Endodermal cell (in vitro differentiated cells): ENCODE measurements at regions not wholly inside any gene's neighbourhood (a gene's known extent, or its start where the extent isn't known, plus 50 kb on each side); places are given as distances from the start of the nearest gene placed in this dataset.

ENCODE experiments used
- DNase-seq: peaks from one replicate; pipeline ENCODE4 v3.0.0-alpha.2; 2017
- H3K27ac ChIP-seq: 2 replicates; pipeline ENCODE4 v1.5.1; 2013; ENCODE audit warnings: mild to moderate bottlenecking, low read depth, low read length, moderate library complexity
- H3K27me3 ChIP-seq: 2 replicates; pipeline ENCODE4 v1.6.1; 2013; ENCODE audit warnings: mild to moderate bottlenecking, low read length, moderate library complexity; ENCODE audit not compliant: insufficient read depth, control insufficient read depth, poor library complexity, severe bottlenecking
- H3K36me3 ChIP-seq: 2 replicates; pipeline ENCODE4 v1.7.0; 2013; ENCODE audit warnings: mild to moderate bottlenecking, low read length, moderate library complexity; ENCODE audit not compliant: control insufficient read depth, insufficient read depth
- H3K4me1 ChIP-seq: one replicate; pipeline ENCODE4 v1.7.0; 2013; ENCODE audit warnings: low read length; ENCODE audit not compliant: control insufficient read depth, insufficient read depth
- H3K4me3 ChIP-seq: 2 replicates; pipeline ENCODE4 v1.5.1; 2013; ENCODE audit warnings: mild to moderate bottlenecking, low read length, moderate library complexity
- H3K9ac ChIP-seq: 2 replicates; pipeline ENCODE4 v1.6.1; 2013; ENCODE audit warnings: mild to moderate bottlenecking, low read length, moderate library complexity; ENCODE audit not compliant: poor library complexity, severe bottlenecking; ENCODE audit errors: extremely low read depth
- H3K9me3 ChIP-seq: 2 replicates; pipeline ENCODE4 v1.6.1; 2013; ENCODE audit warnings: mild to moderate bottlenecking, low read length, moderate library complexity; ENCODE audit not compliant: control insufficient read depth
- H3K27ac Mint-ChIP-seq: 2 replicates; pipeline ENCODE4 v1.8.0; 2020; ENCODE audit warnings: mixed read lengths
- H3K27me3 Mint-ChIP-seq: 2 replicates; pipeline ENCODE4 v1.8.0; 2021; ENCODE audit warnings: mild to moderate bottlenecking, mixed read lengths; ENCODE audit not compliant: insufficient read depth
- H3K36me3 Mint-ChIP-seq: 2 replicates; pipeline ENCODE4 v1.8.0; 2020; ENCODE audit warnings: low read depth, mixed read lengths
- H3K4me1 Mint-ChIP-seq: 2 replicates; pipeline ENCODE4 v1.8.0; 2020; ENCODE audit warnings: mixed read lengths
- H3K4me3 Mint-ChIP-seq: 2 replicates; pipeline ENCODE4 v1.8.0; 2020; ENCODE audit warnings: mild to moderate bottlenecking, moderate library complexity, mixed read lengths
- H3K9me3 Mint-ChIP-seq: 2 replicates; pipeline ENCODE4 v1.8.0; 2020; ENCODE audit warnings: mild to moderate bottlenecking, mixed read lengths
- WGBS, 2 experiments: methylation state at CpG; one replicate each; pipeline versions ENCODE4 v1.1.5 to v1.1.7; 2013; ENCODE audit warnings: missing lambda C conversion rate in 2 of 2, mixed read lengths in 1 of 2; ENCODE audit not compliant: insufficient coverage in 1 of 2, insufficient read length in 1 of 2; 5-methylcytosine and 5-hydroxymethylcytosine counted together
- TF ChIP-seq, protein P1 (sequence below): fragments of 200-600 bp; sonication (generic); conservative IDR thresholded peaks from 2 replicates; pipeline ENCODE4 v1.5.0; 2021; ENCODE audit warnings: antibody characterized with exemption, mild to moderate bottlenecking

DNA sequence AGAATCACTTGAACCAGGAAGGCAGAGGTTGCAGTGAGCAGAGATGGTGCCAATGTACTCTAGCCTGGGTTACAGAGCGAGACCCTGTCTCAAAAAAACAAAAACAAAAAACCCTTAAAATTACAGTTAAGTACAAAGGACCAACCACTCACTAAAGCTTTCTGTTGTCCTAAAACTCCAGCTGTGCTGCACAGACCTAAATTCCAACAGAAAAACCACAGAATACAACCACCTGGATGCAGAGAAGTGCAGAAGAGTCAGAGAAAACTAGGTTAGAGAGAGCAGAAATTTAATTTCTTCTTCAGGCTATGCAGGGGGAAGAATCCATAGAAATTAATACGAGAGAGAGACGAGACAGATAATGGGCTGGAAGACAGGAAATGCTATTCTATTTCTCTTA lies 376.8 kb upstream of the CXorf51A start:
- Histone ChIP-seq H3K4me1 (no peaks in the 10 kb centered on the region), H3K9me3 (no peaks in the 10 kb centered on the region), H3K27ac (no peak overlapping the region), H3K4me3 (no peak overlapping the region), H3K27me3 (no peaks in the 10 kb centered on the region), H3K9ac (no peak overlapping the region), H3K36me3 (no peaks in the 10 kb centered on the region)
- TF ChIP-seq, protein P1, sequence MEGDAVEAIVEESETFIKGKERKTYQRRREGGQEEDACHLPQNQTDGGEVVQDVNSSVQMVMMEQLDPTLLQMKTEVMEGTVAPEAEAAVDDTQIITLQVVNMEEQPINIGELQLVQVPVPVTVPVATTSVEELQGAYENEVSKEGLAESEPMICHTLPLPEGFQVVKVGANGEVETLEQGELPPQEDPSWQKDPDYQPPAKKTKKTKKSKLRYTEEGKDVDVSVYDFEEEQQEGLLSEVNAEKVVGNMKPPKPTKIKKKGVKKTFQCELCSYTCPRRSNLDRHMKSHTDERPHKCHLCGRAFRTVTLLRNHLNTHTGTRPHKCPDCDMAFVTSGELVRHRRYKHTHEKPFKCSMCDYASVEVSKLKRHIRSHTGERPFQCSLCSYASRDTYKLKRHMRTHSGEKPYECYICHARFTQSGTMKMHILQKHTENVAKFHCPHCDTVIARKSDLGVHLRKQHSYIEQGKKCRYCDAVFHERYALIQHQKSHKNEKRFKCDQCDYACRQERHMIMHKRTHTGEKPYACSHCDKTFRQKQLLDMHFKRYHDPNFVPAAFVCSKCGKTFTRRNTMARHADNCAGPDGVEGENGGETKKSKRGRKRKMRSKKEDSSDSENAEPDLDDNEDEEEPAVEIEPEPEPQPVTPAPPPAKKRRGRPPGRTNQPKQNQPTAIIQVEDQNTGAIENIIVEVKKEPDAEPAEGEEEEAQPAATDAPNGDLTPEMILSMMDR: no peak
- H3K27me3 Mint-ChIP-seq: no peaks in the 10 kb centered on the region
- H3K27ac Mint-ChIP-seq: no peak overlapping the region
- no peaks in the 10 kb centered on the region for H3K36me3 Mint-ChIP-seq
- peaks cover 38% of the 10 kb centered on the region for H3K9me3 Mint-ChIP-seq
- 85% methylated on average over 2 of the region's 3 CpGs; no CpG with 5 or more reads in 1 of the 2 experiments for WGBS, 2 experiments
- H3K4me1 Mint-ChIP-seq: no peaks in the 10 kb centered on the region
- H3K4me3 Mint-ChIP-seq: no peak overlapping the region
- DNase-seq: no peak

DNA sequence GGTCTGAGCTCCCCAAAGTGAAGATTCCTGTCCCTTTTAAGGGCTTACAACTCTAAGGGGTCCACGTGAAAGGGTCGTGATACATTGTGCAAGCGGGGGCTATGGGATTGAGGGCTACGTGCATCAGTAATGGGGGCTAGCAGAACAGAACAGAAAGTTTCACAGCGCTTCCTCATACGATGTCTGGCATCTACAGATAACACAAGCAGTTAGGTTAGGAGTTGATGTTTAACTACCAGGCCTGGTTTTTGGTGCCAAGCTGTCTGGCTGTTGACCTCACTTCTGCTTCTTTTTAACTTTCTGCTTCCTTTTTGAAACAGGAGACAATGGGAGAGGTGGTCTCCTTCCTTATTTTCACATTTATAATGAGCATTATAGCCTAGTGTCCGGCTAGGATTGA lies 368.6 kb upstream of the CXorf51A start:
- Mint-ChIP-seq H3K4me1 (no peaks in the 10 kb centered on the region), H3K4me3 (no peak overlapping the region), H3K27me3 (no peaks in the 10 kb centered on the region), H3K9me3 (peaks cover 52% of the 10 kb centered on the region), H3K27ac (no peak overlapping the region), H3K36me3 (no peaks in the 10 kb centered on the region)
- no peaks in the 10 kb centered on the region for H3K4me1 ChIP-seq
- WGBS, 2 experiments: 96 to 100% methylated on average over 3 to 7 of the region's 7 CpGs
- no peak overlapping the region for H3K27ac ChIP-seq
- DNase-seq: no peak
- H3K27me3 ChIP-seq: no peaks in the 10 kb centered on the region
- TF ChIP-seq, protein P1: no peak
- no peak overlapping the region for H3K9ac ChIP-seq
- H3K36me3 ChIP-seq: no peaks in the 10 kb centered on the region
- H3K9me3 ChIP-seq: no peaks in the 10 kb centered on the region
- no peak overlapping the region for H3K4me3 ChIP-seq

DNA sequence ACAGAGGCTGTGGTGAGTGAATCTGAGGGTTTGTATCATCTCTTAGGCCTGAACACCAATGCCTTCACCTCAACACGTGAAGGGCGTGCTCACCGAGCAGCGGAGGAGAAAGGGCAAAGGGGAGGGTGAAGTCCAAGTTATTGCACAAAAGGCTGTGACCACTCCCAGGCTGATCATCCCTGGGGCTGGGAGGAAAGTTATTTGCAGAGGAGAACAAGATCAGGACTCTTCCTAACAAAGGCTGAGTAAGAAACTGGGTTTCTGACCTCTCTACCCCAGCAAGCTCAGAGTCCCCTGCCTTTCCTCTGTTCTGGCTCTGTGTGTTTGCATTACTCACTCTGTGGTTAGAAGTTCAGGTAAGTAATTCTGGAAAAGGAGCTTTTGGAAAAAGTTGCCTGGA lies 366.3 kb upstream of the CXorf51A start:
- Histone ChIP-seq H3K9me3 (no peaks in the 10 kb centered on the region), H3K27ac (no peak overlapping the region), H3K27me3 (no peaks in the 10 kb centered on the region), H3K9ac (no peak overlapping the region), H3K36me3 (no peaks in the 10 kb centered on the region), H3K4me3 (no peak overlapping the region), H3K4me1 (no peaks in the 10 kb centered on the region)
- H3K4me1 Mint-ChIP-seq: no peaks in the 10 kb centered on the region
- WGBS, 2 experiments: 95% methylated on average over 4 of the region's 4 CpGs; no CpG with 5 or more reads in 1 of the 2 experiments
- no peak overlapping the region for H3K4me3 Mint-ChIP-seq
- no peaks in the 10 kb centered on the region for H3K27me3 Mint-ChIP-seq
- no peak for DNase-seq
- no peaks in the 10 kb centered on the region for H3K36me3 Mint-ChIP-seq
- peaks cover 61% of the 10 kb centered on the region for H3K9me3 Mint-ChIP-seq
- H3K27ac Mint-ChIP-seq: no peak overlapping the region
- TF ChIP-seq, protein P1: no peak
